Fibroblast of lung (primary cell): ENCODE measurements at regions not wholly inside any gene's neighbourhood (a gene's known extent, or its start where the extent isn't known, plus 50 kb on each side); places are given as distances from the start of the nearest gene placed in this dataset.

Experiments used
- EZH2 ChIP-seq: IDR thresholded peaks from 2 replicates; pipeline ENCODE4 v1.5.1; 2012; ENCODE audit warnings: low read length, control low read depth, mild to moderate bottlenecking; ENCODE audit errors: missing control alignments
- TF ChIP-seq, protein P1 (sequence below), 2 donors: IDR thresholded peaks in 1 of 2; conservative IDR thresholded peaks in 1 of 2; 1 replicate in 1 of 2; 2 replicates in 1 of 2; pipeline ENCODE4 v1.5.1; 2011 to 2012; ENCODE audit warnings: low read length in 2 of 2, control low read depth in 1 of 2, inconsistent platforms in 1 of 2, low read depth in 1 of 2, mild to moderate bottlenecking in 1 of 2

GRCh38 chr16:85358704-85359146, 246.5 kb upstream of the CIBAR2 start:
- TF ChIP-seq EZH2: no peak
- TF ChIP-seq, protein P1, sequence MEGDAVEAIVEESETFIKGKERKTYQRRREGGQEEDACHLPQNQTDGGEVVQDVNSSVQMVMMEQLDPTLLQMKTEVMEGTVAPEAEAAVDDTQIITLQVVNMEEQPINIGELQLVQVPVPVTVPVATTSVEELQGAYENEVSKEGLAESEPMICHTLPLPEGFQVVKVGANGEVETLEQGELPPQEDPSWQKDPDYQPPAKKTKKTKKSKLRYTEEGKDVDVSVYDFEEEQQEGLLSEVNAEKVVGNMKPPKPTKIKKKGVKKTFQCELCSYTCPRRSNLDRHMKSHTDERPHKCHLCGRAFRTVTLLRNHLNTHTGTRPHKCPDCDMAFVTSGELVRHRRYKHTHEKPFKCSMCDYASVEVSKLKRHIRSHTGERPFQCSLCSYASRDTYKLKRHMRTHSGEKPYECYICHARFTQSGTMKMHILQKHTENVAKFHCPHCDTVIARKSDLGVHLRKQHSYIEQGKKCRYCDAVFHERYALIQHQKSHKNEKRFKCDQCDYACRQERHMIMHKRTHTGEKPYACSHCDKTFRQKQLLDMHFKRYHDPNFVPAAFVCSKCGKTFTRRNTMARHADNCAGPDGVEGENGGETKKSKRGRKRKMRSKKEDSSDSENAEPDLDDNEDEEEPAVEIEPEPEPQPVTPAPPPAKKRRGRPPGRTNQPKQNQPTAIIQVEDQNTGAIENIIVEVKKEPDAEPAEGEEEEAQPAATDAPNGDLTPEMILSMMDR (conservative IDR thresholded peaks at IDR 0.05 in 1 of 2, IDR thresholded peaks at IDR 0.05 in 1 of 2; ENCODE audit: low read depth in 1 of 2, low read length in 2 of 2): no peak
